ENCODE measurements at regions not wholly inside any gene's neighbourhood (a gene's known extent, or its start where the extent isn't known, plus 50 kb on each side); places are given as distances from the start of the nearest gene placed in this dataset.
A peak's percentile ranks its signal among the peaks of the same experiment; 100 is the strongest.

GRCh38 chr9:746661-747434, 94.6 kb upstream of the DMRT1 start:
- H3K27me3 Mint-ChIP-seq (ENCODE audit: insufficient read depth): no peaks in the 10 kb centered on the region
- no peak overlapping the region for H3K4me3 ChIP-seq (ENCODE audit: low read length)
- H3K9ac ChIP-seq (ENCODE audit: extremely low read depth, low read length, poor library complexity, severe bottlenecking): no peak overlapping the region
- DNase-seq: no peak
- H3K27ac ChIP-seq (ENCODE audit: low read depth, low read length): no peak overlapping the region
- H3K9me3 Mint-ChIP-seq: no peaks in the 10 kb centered on the region
- H3K4me1 ChIP-seq (ENCODE audit: control insufficient read depth, insufficient read depth, low read length): peaks cover 12% of the 10 kb centered on the region
- H3K4me3 Mint-ChIP-seq: no peak overlapping the region
- H3K36me3 Mint-ChIP-seq (ENCODE audit: low read depth): peaks cover 44% of the 10 kb centered on the region
- WGBS, 2 experiments (ENCODE audit: insufficient coverage in 1 of 2, insufficient read length in 1 of 2): 94 to 96% methylated on average over 6 to 7 of the region's 7 CpGs
- no peak for TF ChIP-seq CTCF (conservative IDR thresholded peaks at IDR 0.05)
- peaks cover 44% of the 10 kb centered on the region for H3K4me1 Mint-ChIP-seq
- no peaks in the 10 kb centered on the region for H3K9me3 ChIP-seq (ENCODE audit: control insufficient read depth, low read length)
- H3K27me3 ChIP-seq (ENCODE audit: control insufficient read depth, insufficient read depth, low read length, poor library complexity, severe bottlenecking): no peaks in the 10 kb centered on the region
- H3K36me3 ChIP-seq (ENCODE audit: control insufficient read depth, insufficient read depth, low read length): peaks cover 11% of the 10 kb centered on the region
- H3K27ac Mint-ChIP-seq: no peak overlapping the region

- no peak for DNase-seq
- H3K27ac ChIP-seq (ENCODE audit: low read depth, low read length): no peak overlapping the region
- 100% methylated on average over 1 of the region's 1 CpG; no CpG with 5 or more reads in 1 of the 2 experiments for WGBS, 2 experiments (ENCODE audit: insufficient coverage in 1 of 2, insufficient read length in 1 of 2)
- peaks cover 40% of the 10 kb centered on the region for H3K36me3 Mint-ChIP-seq (ENCODE audit: low read depth)
- H3K27ac Mint-ChIP-seq: no peak overlapping the region
- H3K27me3 ChIP-seq (ENCODE audit: control insufficient read depth, insufficient read depth, low read length, poor library complexity, severe bottlenecking): no peaks in the 10 kb centered on the region
- no peak overlapping the region for H3K4me3 ChIP-seq (ENCODE audit: low read length)
- H3K9me3 Mint-ChIP-seq: no peaks in the 10 kb centered on the region
- H3K36me3 ChIP-seq (ENCODE audit: control insufficient read depth, insufficient read depth, low read length): peaks cover 9% of the 10 kb centered on the region
- peaks cover 12% of the 10 kb centered on the region for H3K4me1 ChIP-seq (ENCODE audit: control insufficient read depth, insufficient read depth, low read length)
- no peak overlapping the region for H3K4me3 Mint-ChIP-seq
- H3K9me3 ChIP-seq (ENCODE audit: control insufficient read depth, low read length): no peaks in the 10 kb centered on the region
- H3K27me3 Mint-ChIP-seq (ENCODE audit: insufficient read depth): no peaks in the 10 kb centered on the region
- peaks cover 44% of the 10 kb centered on the region for H3K4me1 Mint-ChIP-seq
- H3K9ac ChIP-seq (ENCODE audit: extremely low read depth, low read length, poor library complexity, severe bottlenecking): no peak overlapping the region
- no peak for TF ChIP-seq CTCF (conservative IDR thresholded peaks at IDR 0.05)
Observed at GRCh38 chr9:747567-747966, 93.9 kb upstream of the DMRT1 start.

- WGBS, 2 experiments (ENCODE audit: insufficient coverage in 1 of 2, insufficient read length in 1 of 2): 90 to 96% methylated on average over 10 of the region's 10 CpGs
- DNase-seq: no peak
- peak overlapping the region; percentile 48 for H3K27ac Mint-ChIP-seq
- no peak for TF ChIP-seq CTCF (conservative IDR thresholded peaks at IDR 0.05)
- peaks cover 9% of the 10 kb centered on the region for H3K36me3 ChIP-seq (ENCODE audit: control insufficient read depth, insufficient read depth, low read length)
- H3K9ac ChIP-seq (ENCODE audit: extremely low read depth, low read length, poor library complexity, severe bottlenecking): no peak overlapping the region
- H3K27me3 ChIP-seq (ENCODE audit: control insufficient read depth, insufficient read depth, low read length, poor library complexity, severe bottlenecking): no peaks in the 10 kb centered on the region
- no peak overlapping the region for H3K4me3 Mint-ChIP-seq
- no peak overlapping the region for H3K4me3 ChIP-seq (ENCODE audit: low read length)
- H3K36me3 Mint-ChIP-seq (ENCODE audit: low read depth): peaks cover 35% of the 10 kb centered on the region
- H3K4me1 ChIP-seq (ENCODE audit: control insufficient read depth, insufficient read depth, low read length): peaks cover 8% of the 10 kb centered on the region
- H3K9me3 ChIP-seq (ENCODE audit: control insufficient read depth, low read length): no peaks in the 10 kb centered on the region
- peaks cover 30% of the 10 kb centered on the region for H3K4me1 Mint-ChIP-seq
- H3K27me3 Mint-ChIP-seq (ENCODE audit: insufficient read depth): no peaks in the 10 kb centered on the region
- H3K27ac ChIP-seq (ENCODE audit: low read depth, low read length): no peak overlapping the region
- peaks cover 2% of the 10 kb centered on the region for H3K9me3 Mint-ChIP-seq
Observed at GRCh38 chr9:748861-749497, 92.5 kb upstream of the DMRT1 start.
